ENCODE measurements at regions not wholly inside any gene's neighbourhood (a gene's known extent, or its start where the extent isn't known, plus 50 kb on each side); places are given as distances from the start of the nearest gene placed in this dataset.
"Not testable (repeated sequence)": the region's sequence is repeated elsewhere in the genome, so short reads cannot be mapped to it uniquely, and the experiment has no call there.

DNA sequence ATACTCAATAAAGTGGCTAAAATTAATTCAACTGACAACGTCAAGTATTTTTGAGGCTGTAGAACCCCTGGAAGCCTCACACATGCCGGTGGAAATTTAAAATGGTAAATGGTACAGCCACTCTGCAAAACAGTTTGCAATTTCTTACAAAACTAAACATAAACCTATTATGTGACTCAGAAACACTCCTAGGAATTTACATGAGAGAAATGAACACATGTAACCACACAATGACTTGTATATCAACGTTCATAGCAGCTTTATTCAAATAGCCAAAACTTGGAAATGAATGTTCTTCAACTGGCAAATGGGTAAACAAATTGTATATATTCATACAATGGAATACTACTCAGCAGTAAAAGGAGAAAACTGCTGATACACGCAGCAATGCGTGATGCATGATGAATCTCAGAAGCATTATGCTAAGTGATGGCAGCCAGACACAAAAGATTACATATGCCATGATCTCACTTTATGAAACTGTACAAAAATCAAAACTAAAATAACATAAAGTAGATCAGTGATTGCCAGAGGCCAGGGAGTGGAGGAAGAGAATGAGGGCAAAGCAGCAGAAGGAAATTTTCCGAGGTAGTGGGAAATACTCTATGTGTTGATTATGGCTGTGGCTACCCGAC, 112.5 kb downstream of the FAM50B start:
- no peak for DNase-seq (ENCODE audit: low read depth in 2 of 2)

DNA sequence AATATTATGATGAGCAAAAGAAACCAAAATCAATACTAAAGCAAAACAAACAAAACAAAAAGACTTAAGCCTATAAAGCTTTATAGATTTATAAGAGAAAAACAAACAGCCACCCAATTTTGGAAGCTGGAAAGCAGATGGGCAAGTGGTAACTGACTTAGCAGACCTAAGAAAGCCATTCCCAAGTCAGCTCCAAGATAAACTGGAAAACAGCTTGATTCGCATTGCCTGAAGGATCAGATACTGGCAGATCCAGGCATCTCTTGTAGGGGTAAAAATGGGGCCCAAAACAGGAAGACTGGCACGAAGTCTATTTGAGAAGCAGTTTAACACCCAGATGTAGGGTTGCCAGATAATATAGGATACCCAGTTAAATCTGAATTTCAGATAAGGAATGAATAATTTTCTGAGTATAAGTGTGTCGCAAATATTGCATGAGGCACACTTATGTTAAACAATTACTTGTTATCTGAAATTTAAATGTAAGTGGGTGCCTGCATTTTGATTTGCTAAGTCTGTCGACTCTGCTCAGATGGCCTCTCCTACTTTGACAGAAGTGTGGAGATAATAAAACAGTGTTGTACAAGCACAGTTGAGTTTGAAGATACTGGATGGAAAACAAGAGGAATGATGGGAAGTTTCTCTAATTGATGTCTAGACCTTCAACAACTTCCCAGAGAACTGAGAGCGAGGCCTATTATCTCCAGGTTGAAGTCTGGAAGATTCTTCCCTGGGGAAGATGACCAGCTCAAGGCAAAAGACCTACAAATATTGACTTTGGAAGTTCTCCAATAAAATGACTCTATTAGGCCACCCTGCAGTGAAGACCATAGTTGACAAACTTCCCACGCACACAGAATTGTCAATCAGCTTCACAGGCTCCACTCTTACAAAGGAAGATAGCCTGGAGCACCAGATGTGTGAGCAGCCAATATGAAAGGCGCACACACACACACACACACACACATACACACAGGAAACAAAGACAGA, 113.4 kb downstream of the FAM50B start:
- DNase-seq (ENCODE audit: low read depth in 2 of 2): no peak

DNA sequence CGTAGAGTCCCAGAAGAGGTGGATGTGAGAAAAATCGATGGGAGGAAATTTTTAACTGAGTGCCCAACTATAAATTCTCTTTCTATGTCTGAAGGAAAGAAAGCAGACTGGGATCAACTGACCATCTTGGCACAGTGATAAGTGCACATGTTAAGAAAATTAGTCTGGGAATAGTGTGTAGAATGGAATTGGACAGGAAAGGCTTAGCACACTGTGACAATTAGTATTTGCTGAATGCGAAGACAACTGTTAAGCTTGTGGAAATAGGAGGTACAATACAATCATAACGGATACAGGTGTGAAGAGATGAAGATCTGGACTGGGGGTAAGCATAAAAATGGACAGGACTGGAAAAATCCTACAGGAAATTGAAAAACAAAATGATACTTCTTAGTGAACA, 114.3 kb downstream of the FAM50B start:
- no peak for DNase-seq (ENCODE audit: low read depth in 2 of 2)

DNA sequence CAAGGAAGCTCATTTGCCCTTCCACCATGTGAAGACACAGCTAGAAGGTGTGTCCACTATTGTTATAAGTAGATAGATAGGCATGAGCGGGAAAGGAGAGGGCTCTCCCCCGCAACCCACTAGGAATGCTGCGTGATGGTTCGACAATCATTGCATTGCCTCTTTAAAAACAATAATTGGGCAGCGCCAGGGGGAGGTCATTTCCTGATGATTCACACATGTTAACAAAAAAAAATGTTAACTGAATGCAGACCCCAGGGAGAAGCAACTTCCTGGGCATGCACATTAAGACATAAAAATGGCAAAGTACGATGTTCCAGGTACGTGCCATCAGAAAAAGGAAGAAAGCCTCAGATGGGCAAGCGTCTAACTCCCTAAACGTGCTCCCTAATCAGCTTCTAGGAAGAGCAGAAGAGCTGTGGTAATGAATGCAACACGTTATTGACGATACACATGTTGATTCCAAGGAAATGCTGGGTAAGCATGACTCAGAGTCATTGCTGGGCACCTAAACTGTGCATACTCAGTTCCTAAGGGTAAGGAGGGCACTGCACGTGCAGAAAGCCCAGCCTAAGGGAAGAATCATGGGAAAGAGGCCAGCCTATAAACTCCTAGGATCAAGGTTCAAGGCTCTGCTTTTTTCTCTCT, 113.7 kb downstream of the FAM217A start:
- no peak for DNase-seq (ENCODE audit: low read depth in 2 of 2)

DNA sequence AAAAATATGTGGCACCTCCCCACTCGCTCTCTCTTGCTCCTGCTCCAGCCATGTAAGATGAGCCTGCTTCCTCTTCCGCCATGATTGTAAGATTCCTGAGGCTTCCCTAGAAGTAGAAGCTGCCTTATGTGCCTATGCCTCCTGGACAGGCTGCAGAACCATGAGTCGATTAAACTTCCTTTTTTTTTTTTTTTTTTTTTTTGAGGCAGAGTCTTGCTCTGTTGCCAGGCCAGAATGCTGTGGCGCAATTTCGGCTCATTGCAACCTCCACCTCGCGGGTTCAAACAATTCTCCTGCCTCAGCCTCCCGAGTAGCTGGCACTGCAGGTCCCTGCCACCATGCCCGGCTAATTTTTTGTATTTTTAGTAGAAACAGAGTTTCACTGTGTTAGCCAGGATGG, 112.5 kb downstream of the FAM217A start:
- no peak for DNase-seq (ENCODE audit: low read depth in 2 of 2)

DNA sequence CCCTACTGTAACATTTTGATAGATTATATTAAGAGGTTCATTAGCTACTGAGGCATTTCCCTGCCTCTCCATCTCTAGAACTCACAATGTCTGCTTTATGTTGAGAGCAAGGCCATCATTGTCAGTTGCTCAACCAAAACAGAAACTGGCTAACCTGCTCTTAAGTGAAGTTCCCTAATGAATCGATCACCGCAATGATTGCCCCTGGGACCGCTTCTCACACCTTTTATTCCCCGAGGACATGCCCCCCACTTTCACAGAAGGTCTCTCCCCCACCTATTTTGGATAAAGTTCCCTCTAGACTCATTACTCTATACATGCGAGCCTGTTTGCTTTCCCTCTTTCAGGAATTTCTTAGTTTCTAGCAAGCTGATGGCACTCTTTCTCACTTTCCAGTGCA, 108.8 kb downstream of the FAM217A start:
- no peak for DNase-seq (ENCODE audit: low read depth in 2 of 2)

DNA sequence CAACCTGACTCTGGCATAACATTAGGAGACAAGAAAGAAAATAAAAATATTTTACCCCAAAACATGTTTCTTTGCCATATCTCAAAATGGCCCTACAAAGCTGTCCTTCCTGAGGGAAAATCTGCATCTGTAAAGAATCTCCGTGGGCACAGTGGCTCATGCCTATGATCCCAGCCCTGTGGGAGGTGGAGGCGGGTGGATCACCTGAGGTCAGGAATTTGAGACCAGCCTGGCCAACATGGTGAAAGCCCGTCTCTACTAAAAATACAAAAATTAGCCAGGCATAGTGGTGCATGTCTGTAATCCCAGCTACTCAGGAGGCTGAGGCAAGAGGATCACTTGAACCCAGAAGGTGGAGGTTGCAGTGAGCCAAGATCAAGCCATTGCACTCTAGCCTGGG, 105.8 kb downstream of the FAM217A start:
- not testable (repeated sequence) for DNase-seq (ENCODE audit: low read depth in 2 of 2)

DNA sequence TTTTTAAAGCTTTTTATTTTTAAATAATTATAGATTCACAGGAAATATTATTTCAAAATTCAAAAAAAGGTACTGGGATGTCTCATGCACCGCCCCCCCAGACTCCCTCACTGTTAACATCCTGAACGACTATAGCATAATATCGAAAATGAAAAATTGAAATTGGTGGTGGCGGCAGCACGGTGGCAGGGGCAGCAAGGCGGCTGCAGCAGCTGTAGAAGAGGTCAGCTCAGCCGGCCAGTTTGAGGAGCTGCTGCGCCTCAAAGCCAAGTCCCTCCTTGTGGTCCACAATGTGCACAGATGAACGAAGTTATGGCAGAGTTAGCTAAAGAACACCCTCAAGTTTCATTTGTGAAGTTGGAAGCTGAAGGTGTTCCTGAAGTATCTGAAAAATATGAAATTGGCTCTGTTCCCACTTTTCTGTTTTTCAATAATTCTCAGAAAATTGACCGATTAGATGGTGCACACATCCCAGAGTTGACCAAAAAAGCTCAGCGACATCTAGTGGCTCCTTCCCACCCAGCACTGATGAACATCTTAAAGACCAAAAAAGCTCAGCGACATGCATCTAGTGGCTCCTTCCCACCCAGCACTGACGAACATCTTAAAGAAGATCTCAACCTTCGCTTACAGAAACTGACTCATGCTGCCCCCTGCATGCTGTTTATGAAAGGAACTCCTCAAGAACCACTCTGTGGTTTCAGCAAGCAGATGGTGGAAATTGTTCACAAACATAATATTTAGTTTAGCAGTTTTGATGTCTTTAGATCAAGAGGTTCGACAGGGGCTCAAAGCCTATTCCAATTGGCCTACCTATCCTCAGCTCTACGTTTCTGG, 100.8 kb downstream of the FAM217A start:
- peak in 1 of 2 donors; percentile 13 for DNase-seq (ENCODE audit: low read depth in 2 of 2)

DNA sequence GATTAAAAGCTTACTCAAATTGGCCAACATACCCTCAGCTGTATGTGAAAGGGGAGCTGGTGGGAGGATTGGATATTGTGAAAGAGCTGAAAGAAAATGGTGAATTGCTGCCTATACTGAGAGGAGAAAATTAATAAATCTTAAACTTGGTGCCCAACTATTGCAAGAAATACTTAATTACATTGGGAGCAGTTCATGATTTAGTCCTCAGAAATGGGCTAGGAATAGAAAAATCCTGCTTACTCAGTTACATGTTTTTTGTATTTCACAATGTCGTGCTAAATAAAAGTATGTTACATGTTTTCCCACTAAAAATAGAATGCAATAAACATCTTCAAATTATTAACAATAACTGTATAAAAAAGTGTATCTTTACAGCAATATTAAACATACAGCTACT, 100.0 kb downstream of the FAM217A start:
- DNase-seq (ENCODE audit: low read depth in 2 of 2): not testable (repeated sequence)

DNA sequence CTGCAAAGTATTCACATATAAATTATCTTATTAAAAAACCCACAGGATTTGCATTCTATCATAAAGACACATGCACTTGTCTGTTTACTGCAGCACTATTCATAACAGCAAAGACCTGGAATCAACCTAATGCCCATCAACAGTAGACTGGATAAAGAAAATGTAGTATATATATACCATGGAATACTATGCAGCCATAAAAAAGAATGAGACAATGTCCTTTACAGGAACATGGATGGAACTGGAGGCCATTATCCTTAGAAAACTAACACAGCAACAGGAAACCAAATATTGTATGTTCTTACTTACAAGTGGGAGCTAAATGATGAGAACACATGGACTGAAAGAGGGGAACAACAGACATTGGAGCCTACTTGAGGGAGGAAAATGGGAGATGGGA, 97.0 kb downstream of the FAM217A start:
- no peak for DNase-seq (ENCODE audit: low read depth in 2 of 2)

DNA sequence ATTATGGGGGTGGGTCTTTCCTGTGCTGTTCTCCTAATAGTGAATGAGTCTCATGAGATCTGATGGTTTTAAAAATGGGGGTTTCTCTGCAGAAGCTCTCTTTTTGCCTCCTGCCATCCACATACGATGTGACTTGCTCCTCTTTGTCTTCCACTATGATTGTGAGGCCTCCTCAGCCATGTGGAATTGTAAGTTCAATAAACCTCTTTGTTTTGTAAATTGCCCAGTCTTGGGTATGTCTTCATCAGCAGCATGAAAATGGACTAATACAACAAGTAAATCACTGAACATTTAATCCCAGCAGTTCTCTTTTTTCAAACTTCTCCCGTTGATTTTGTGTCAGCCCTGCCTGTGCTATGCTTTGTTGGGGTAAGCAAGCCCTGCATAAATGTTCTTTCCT, 95.2 kb downstream of the FAM217A start:
- no peak for DNase-seq (ENCODE audit: low read depth in 2 of 2)

DNA sequence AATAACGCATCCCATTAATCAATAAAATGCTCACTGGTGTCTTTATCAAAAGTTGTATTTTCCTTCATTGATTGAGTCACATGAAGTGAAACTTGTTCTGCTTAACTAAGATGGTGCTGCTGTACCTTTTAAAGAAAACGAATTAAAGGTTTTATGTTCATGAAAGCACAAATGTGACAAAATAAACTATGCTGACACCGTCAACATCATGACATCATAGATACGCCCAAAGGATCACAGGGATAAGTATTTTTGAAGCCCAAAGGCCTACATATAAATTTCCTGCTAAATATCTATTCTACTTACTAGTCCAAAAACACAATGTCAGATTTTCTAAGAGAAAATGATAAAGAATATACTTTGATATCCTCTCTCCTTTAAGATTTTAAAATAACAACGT, 94.4 kb downstream of the FAM217A start:
- DNase-seq (ENCODE audit: low read depth in 2 of 2): no peak

DNA sequence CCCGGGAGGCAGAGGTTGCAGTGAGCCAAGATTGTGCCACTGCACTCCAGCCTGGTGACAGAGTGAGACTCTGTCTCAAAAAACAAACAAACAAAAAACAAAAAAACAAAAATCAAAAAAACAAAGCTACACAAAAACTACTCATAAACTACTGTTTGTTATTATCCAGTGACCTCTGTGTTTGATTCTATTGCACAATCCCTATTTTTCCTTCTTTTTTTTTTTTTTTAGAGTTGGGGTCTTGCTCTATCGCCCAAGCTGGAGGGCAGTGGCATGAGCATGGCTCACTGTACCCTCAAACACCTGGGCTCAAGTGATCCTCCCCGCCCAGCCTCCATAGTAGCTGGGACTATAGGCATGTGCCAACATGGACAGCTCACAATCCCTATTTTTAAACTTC, 92.7 kb downstream of the FAM217A start:
- no peak for DNase-seq (ENCODE audit: low read depth in 2 of 2)

DNA sequence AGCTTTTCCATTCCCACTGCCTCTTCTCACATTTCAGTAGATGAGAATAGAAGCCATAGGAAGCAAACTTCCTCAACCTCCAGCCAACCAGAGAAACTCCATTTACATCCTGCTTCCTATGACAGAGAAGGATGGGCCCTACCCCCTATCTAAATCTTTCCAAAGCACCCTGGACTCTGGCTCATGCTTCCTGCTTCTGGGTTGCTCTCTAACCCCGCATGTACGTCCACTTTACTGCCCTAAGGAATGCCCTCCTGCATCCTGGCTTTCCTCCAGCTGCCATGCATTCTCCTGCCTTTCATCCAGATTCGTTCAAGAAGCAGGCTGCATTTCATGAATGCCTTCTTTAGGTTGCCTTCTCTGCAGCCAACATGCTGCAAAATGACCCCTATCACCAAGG, 91.9 kb downstream of the FAM217A start:
- DNase-seq (ENCODE audit: low read depth in 2 of 2): no peak

DNA sequence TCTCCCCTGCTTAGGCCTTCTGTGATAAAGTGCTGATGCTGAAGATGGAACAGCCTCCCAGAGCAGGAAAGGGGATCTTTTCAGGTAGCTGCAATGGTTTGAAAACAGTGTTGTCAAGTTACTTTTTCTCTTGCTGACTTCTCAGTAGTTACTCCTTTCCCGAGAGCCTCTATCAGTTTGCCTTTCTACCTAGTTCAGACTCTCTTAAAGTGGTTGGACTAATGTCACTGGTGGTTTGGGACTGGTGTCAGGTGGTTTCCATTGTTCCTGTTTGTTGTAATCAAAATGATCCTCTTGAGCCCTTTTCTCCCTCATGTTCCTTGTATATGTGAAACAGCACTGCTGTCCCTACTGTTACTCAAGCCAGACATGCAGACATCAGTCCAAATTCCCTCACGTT, 91.4 kb downstream of the FAM217A start:
- no peak for DNase-seq (ENCODE audit: low read depth in 2 of 2)

DNA sequence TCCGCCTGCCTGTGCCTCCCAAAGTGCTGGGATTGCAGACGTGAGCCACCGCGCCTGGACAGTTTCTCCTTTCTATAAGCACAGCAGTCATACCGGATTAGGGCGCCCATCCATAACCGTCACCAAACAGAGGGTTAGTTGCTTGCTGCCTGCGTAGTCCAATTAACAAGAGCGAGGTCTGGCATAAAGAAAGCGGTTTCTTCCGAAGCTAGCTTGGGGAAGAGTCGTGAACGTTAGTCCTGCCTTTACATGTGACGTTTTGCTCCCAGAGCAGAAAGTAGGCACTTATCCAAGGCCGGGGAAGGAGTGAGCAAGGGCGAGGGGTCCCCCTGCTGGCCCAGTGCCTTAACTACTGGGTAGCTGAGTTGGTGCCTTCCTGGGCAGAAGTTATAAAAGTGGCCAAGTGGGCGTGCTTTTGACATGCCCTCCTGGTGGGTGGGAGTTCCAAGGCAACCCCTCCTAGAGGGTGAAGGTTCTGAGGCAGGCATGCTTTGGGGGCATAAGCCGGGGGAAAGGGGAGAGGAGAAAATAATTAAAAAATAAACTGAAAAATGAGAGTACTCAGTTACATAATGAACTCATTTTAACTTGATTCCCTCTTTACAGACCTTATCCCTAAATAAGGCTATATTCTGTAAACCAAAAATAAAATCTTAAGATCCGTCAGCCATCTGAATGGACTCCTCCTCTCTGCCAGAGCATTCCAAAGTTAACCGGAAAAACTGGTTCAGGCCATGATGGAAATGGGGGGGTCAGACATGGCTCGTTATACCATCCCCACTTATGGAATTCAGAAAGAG, 88.0 kb downstream of the FAM217A start:
- peak; percentile 52 to 68 for DNase-seq (ENCODE audit: low read depth in 2 of 2)

DNA sequence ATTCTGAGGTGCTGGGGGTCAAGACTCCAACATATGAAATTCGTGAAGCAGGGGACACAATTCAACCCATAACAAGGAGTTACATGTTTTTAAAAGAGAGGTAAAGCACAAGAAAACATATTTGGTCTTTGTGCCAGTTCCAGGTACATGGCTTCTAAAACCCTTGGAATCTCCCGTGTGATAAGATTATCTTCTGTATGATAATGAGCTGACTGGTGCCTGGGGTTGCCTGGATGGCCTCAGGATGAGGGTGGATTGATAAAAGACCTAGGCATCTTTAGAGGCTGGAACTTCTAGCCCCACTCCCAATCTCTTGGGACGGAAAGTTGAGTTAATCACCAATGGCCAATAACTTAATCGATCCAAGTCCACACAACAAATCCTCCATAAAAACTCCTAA, 87.0 kb downstream of the FAM217A start:
- DNase-seq (ENCODE audit: low read depth in 2 of 2): no peak

DNA sequence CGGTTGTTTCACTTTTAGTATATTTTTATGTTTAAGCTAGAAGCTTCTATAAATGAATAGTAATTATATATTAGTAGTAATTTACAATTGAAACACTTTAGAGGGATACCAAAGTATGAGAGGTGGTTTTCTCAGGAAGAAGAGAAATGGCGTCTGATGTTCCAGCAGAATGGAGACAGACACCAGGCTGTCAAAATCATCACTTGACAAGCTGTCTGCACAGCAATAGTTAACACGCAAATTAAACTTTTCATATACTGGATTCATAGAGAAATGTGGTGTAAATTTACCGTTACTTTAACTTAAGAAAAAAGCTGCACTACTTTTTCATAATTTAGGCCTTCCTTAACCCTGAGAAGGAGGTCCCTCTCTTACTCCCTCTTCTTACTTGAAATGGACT, 82.6 kb downstream of the FAM217A start:
- no peak for DNase-seq (ENCODE audit: low read depth in 2 of 2)

DNA sequence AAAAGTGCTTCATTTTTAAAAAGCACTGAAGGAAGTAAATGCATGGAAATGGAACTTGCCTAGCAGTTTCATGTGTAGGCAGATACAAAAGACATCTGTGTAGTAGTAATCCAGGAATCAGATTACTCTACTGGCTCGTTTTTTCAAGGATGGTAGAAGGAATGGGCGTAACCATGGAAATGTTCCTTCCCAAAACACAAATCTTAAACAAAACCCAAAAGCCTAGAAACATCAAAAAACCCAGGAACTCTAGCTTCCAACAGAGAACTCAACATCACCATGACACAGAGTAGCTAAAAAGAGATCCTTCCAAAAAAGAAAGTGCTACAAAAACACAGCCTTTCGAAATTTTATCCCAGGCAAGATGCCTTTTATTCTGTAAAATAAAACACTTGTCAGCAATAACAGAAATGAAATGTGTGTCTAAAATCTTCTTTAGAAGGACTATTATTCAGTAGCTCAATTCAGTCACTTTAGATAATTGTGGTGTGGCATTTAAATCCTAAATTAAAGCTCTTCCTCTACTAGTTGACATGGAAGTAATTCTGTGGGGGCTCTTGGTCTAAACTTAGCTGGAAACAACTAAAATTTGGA, 81.7 kb downstream of the FAM217A start:
- DNase-seq (ENCODE audit: low read depth in 2 of 2): no peak

DNA sequence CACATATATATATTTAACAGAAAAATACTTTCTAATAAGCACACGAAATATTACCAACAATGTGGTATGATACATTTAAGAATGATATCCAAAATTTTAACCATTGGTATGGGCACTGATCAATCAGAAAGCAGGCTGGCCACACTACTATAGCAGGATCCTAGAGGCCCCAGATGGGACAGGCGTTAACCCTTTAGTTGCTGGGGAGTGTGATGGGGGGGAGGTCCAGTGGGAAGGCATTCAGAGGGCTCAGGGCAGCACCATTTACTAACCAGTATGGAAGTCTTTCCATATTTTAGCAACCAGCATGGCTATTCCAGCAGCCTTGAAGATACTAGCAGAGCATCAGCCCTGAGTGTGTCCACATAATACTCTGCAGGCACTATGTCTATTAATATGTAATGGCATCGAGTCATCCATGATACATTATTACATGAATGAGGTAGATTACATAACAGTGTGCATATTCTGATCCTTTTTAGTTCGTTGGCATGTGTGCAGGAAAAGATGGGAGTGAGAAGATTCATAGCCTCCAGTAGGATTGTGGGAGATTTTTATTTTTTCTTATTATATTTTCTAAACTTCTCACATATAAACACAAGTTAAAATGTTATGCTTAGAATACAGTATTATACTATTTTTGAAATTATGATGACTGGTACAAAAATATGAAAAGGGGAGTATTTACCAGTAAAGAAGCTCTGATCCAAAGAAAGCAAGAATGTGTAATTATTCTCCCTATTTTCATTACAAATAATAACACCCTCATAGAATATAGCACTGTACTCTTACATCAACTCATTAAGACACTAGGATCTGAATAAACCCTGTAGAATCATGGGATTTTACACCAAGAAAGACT, 78.9 kb downstream of the FAM217A start:
- DNase-seq (ENCODE audit: low read depth in 2 of 2): no peak

All from stimulated activated CD8-positive, alpha-beta memory T cell treated with anti-CD3 and anti-CD28 coated beads, Interleukin-2, amount 100 ng/mL, for 48 hours (primary cell).